Tibial nerve (tissue), 4 donors: ENCODE measurements at regions not wholly inside any gene's neighbourhood (a gene's known extent, or its start where the extent isn't known, plus 50 kb on each side); places are given as distances from the start of the nearest gene placed in this dataset.

Experiments
- EP300 ChIP-seq, 2 donors: sonication (generic); formaldehyde crosslinking; IDR thresholded peaks; one replicate each; pipeline ENCODE4 v1.6.1; 2017; ENCODE audit warnings: antibody characterized with exemption in 2 of 2, mild to moderate bottlenecking in 1 of 2
- POLR2A ChIP-seq, 2 donors: fragments of 450-650 bp; IDR thresholded peaks; one replicate each; pipeline ENCODE4 v1.6.1; 2017; ENCODE audit warnings: antibody characterized with exemption in 2 of 2, mild to moderate bottlenecking in 2 of 2, moderate library complexity in 2 of 2
- TF ChIP-seq, protein P1 (sequence below), 5 experiments: fragments of 200-600 bp in 3 of 5; fragments of 450-650 bp in 2 of 5; sonication (generic) in 3 of 5; IDR thresholded peaks; one replicate each; pipeline ENCODE4 v1.5.1; 2016 to 2019; ENCODE audit warnings: antibody characterized with exemption in 5 of 5, mild to moderate bottlenecking in 3 of 5, moderate library complexity in 2 of 5

DNA sequence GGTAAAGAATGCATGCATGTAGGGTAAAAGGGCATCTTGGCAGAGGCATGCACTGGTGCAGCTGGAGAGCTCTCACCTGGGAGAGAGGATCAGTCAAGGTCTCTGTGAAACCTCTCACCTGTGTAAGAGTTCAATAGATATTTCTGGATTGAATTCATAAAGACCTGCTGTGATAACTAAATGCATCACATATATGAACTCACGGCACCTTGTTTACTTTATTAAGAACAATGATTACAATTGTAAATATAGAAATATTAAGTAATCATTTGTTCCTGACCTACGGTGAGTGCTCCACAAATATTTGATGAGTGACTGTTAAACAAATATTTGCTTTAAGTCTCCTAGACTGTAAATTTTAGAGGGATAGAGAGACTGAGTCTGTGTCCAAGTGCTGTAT, 85.9 kb upstream of the PAQR3 start:
- TF ChIP-seq, protein P1, sequence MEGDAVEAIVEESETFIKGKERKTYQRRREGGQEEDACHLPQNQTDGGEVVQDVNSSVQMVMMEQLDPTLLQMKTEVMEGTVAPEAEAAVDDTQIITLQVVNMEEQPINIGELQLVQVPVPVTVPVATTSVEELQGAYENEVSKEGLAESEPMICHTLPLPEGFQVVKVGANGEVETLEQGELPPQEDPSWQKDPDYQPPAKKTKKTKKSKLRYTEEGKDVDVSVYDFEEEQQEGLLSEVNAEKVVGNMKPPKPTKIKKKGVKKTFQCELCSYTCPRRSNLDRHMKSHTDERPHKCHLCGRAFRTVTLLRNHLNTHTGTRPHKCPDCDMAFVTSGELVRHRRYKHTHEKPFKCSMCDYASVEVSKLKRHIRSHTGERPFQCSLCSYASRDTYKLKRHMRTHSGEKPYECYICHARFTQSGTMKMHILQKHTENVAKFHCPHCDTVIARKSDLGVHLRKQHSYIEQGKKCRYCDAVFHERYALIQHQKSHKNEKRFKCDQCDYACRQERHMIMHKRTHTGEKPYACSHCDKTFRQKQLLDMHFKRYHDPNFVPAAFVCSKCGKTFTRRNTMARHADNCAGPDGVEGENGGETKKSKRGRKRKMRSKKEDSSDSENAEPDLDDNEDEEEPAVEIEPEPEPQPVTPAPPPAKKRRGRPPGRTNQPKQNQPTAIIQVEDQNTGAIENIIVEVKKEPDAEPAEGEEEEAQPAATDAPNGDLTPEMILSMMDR (IDR thresholded peaks at IDR 0.05), result no peak
- no peak for TF ChIP-seq POLR2A (IDR thresholded peaks at IDR 0.05)
- TF ChIP-seq EP300 (IDR thresholded peaks at IDR 0.05), result no peak
